GM19099 (cell line): ENCODE measurements at regions not wholly inside any gene's neighbourhood (a gene's known extent, or its start where the extent isn't known, plus 50 kb on each side); places are given as distances from the start of the nearest gene placed in this dataset.

Source experiments
- POLR2A ChIP-seq: IDR thresholded peaks from 3 replicates; pipeline ENCODE4 v1.6.1; 2011; ENCODE audit warnings: low read depth; ENCODE audit not compliant: insufficient read length; ENCODE audit errors: extremely low read depth

GRCh38 chr2:8088810-8089209 lies 593.0 kb upstream of the ID2 start:
- TF ChIP-seq POLR2A = no peak

DNA sequence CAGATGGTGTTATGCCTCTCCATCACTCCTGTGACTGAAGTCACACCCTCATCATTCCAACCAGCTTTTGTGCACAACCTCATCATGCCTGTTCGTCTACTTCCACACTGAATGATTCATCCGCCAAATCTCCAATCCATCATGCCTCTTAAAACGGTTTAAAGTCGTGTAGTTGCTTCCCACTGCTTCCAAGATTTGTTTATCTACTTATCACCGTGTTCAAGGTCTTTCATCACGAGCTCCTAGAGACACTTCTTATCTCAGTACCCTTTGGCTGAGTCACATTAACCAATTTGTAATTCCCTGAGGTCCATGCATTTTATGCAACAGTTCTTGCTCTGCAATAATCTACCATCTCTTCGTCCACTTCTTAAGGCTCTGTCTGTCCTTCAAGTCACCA lies 592.3 kb upstream of the ID2 start:
- no peak for TF ChIP-seq POLR2A

- no peak for TF ChIP-seq POLR2A
Measured at GRCh38 chr2:8090748-8091700, 590.8 kb upstream of the ID2 start.

DNA sequence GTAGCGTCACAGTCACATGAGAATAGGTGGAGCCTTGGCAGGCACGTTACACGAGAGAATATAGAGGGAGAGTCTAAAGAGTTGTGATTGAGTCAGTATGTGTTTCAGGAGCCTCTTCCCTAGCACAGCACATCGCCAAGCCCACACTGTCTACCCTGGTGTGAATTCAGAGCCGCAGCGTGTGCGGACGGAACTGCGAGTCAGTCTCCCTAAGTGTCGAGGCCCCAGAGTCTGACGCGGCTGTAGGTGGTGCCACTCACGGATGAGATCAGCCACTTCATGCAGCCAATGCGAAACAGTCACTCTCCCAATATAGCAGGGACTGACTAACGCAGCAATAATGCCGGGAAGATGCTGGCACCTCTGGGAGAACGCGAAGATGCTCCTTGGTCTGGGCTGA lies 587.3 kb upstream of the ID2 start:
- no peak for TF ChIP-seq POLR2A

- TF ChIP-seq POLR2A = no peak
Measured at GRCh38 chr2:8095978-8096377, 585.9 kb upstream of the ID2 start.

- TF ChIP-seq POLR2A = no peak
Measured at GRCh38 chr2:8096484-8096883, 585.4 kb upstream of the ID2 start.

DNA sequence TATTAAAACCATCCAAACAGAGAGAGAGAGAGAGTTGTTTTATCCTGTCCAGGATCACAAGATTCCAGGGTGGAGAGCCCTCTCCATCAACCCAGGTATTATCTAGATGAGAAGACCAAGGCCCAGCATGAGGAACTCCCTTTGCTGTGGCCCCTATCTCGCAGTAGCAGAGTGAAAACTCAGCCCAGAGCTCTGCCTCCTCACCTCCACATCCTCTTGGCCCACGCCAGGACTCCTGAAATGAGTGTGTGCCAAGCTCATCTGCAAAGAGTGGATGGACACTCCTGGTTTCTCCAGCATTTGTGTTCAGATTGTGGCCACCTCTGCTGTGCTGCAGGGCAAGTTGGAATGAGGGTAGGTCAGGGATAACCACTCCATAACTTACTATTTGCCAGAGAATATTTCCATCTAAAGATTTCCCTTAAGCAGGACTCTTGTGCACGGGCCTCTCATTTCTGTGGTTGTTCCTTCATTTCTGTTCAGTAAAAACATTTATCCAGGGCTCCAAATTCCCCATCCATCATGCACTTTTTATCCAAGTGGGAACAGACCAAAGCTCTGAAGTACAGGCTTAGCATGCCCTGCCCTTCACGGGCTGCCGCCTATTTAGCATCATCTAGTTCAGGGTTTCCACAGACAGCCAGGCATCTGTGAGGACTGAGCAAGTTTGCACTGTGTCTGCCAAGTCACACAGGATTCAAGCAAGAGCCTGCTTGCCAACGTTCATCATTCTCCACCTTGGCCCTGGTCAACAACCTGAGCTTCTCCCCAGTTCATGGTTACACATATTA lies 583.2 kb upstream of the ID2 start:
- TF ChIP-seq POLR2A = no peak

GRCh38 chr2:8099267-8099582 lies 582.6 kb upstream of the ID2 start:
- TF ChIP-seq POLR2A = no peak

DNA sequence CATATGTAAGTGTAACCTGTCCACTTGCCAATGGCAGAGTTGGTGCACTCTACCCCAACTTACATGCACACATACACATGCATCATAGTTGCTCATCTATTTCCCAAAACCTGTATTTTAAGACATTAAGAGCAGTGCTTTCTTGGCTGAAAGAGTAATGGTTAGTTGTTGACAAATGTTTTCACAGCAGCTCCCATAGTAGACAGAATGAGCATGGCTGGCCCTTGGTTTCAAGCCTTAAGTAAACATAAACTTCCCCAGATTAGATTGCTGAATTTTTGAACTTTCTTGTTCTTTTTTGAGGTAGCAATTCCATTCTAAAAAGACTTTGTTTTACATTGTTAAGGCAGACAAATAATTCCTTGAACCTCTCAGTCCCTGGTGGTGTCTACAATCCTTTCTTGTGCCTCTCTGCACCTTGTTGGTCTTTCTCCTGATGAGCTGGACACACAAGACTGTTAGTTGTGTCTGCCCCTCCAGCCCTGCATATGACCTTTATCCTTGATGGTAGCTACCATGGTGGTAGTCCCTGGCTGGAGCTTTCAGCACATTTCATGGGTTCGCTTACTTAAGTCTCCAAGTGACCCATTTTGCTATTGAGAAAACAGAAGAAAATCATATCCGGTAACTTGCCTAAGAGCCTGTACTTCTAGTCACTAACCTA lies 580.1 kb upstream of the ID2 start:
- no peak for TF ChIP-seq POLR2A

GRCh38 chr2:8102470-8102869 lies 579.4 kb upstream of the ID2 start:
- no peak for TF ChIP-seq POLR2A

DNA sequence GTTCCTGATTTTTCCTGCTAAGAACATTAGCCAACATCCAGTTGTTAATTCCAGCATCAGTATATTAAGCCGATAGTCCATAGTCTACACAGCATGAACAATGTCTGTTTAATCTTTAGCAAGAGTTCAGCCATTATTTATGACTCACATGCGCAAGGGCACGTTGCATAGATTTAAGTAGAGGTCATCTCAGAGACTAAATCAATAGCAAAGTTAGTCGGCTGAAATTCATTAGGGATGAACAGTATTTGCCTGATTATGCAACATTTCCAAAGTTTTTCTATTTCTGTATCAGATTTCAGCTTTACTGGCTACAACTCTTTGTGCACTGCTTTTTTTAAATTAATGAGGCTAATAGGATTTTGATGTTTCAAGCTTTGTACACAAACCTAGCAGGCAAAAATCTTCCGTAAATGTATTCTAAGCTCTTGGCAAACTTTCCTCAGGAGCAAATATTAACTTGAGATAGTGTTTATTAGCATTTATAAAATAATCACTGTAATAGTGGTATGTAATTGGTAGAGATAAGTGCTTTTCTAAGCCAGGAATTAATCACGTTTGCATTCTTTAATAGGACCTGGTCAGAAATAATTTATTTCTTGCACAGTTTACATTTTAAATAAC lies 578.7 kb upstream of the ID2 start:
- no peak for TF ChIP-seq POLR2A

DNA sequence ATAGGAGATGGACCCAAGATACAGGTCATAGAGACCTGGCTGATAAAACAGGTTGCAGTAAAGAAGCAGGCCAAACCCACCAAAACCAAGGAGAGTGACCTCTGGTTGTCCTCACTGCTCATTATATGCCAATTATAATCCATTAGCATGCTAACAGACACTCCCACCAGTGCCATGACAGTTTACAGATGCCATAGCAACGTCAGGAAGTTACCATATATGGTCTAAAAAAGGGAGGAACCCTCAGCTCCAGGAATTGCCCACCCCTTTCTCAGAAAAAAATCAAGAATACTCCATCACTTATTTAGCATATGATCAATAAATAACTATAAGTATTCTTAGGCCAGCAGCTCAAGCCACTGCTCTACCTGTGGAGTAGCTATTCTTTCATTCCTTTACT lies 574.7 kb upstream of the ID2 start:
- TF ChIP-seq POLR2A = no peak

GRCh38 chr2:8107621-8108378 lies 574.1 kb upstream of the ID2 start:
- TF ChIP-seq POLR2A = no peak

DNA sequence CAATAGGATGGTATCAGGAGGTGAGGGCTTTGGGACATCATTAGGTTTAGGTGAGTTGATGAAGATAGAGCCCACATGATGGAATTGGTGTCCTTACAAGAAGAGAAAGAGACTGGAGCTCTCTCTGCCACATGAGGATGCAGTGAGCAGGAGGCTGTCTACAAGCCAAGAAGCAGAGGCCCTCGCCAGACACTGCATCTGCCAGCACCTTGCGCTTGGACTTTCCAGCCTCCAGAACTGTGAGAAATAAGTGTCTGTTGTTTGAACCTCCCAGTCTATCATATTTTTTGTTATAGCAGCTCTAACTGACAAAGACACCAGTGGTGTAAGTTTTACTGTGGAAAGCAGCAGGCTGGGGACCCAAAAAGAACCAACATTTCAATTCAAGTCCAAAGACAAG lies 571.1 kb upstream of the ID2 start:
- no peak for TF ChIP-seq POLR2A

- no peak for TF ChIP-seq POLR2A
Measured at GRCh38 chr2:8111193-8111592, 570.7 kb upstream of the ID2 start.

DNA sequence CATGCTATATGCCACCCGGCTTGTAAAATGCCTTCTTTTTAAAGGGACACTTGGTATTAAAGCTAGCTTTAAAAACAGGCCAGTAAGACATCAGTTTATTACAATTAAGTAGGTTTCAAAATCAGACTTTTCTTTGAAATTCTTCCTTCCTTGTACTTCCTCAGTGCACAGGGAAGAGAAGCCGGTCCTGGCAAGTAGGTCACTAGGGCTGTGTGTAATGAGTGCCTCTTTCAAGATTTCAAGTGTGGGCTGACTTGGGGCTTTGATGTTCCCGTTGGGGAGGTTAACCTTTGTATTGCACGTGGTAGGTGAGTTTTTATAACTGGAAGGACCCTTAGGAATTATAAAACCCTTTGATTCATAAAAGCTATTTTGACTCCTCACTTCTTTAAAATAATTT lies 566.4 kb upstream of the ID2 start:
- no peak for TF ChIP-seq POLR2A
